SK-N-SH (cell line): ENCODE measurements at regions not wholly inside any gene's neighbourhood (a gene's known extent, or its start where the extent isn't known, plus 50 kb on each side); places are given as distances from the start of the nearest gene placed in this dataset.

Experiments used
- CTCF ChIA-PET: fragments of 300-600, 350-600 bp; formaldehyde crosslinking; extraction: SDS; loops from one replicate; lab custom pipeline; 2021; lab: Yijun Ruan, JAX
- POLR2A ChIA-PET: fragments of 350-600 bp; sonication (Branson Sonifier 250); formaldehyde crosslinking; extraction: SDS; loops from one replicate; lab custom pipeline; 2020; ENCODE audit warnings: antibody characterized with exemption, inconsistent platforms; lab: Yijun Ruan, JAX
- DNase-seq: peaks from one replicate; pipeline ENCODE4 v3.0.0; 2012
- H2AFZ ChIP-seq: fragments of 200-600 bp; sonication (generic); 2 replicates; pipeline ENCODE4 v1.8.1; 2016; ENCODE audit warnings: antibody characterized with exemption, mild to moderate bottlenecking, low read depth
- H3F3A ChIP-seq: fragments of 200-600 bp; sonication (generic); replicated peaks from 2 replicates; pipeline ENCODE3; 2016; ENCODE audit warnings: antibody characterized with exemption, mild to moderate bottlenecking; ENCODE audit not compliant: insufficient read depth
- H3K27ac ChIP-seq, 2 experiments: fragments of 200-500 bp in 1 of 2; fragments of 200-600 bp in 1 of 2; sonication (Bioruptor generic) in 1 of 2; sonication (generic), shearing (Covaris generic) in 1 of 2; 2 replicates each; pipeline versions ENCODE4 v1.5.1 to v1.6.1; 2014 to 2016; ENCODE audit warnings: low read depth in 2 of 2, inconsistent platforms in 1 of 2, low read length in 1 of 2, mild to moderate bottlenecking in 1 of 2, mixed read lengths in 1 of 2
- H3K27me3 ChIP-seq: fragments of 200-600 bp; sonication (generic), shearing (Covaris generic); 2 replicates; pipeline ENCODE4 v1.6.1; 2016; ENCODE audit warnings: mixed run types; ENCODE audit not compliant: insufficient read depth
- H3K36me3 ChIP-seq, 2 experiments: fragments of 200-500 bp in 1 of 2; fragments of 200-600 bp in 1 of 2; sonication (Bioruptor generic) in 1 of 2; sonication (generic) in 1 of 2; replicated peaks in 1 of 2; 2 replicates each; pipeline versions ENCODE3 to v1.5.1; 2014 to 2016; ENCODE audit warnings: low read length in 1 of 2, mild to moderate bottlenecking in 1 of 2; ENCODE audit not compliant: insufficient read depth in 2 of 2, control insufficient read depth in 1 of 2
- H3K4me1 ChIP-seq, 2 experiments: fragments of 200-500 bp in 1 of 2; fragments of 200-600 bp in 1 of 2; sonication (Bioruptor generic) in 1 of 2; sonication (generic), shearing (Covaris generic) in 1 of 2; 2 replicates each; pipeline versions ENCODE4 v1.5.1 to v1.6.1; 2014 to 2016; ENCODE audit warnings: low read depth in 1 of 2, low read length in 1 of 2, mixed run types in 1 of 2; ENCODE audit not compliant: insufficient read depth in 2 of 2, control insufficient read depth in 1 of 2
- H3K4me2 ChIP-seq: fragments of 200-600 bp; sonication (generic), shearing (Covaris generic); 2 replicates; pipeline ENCODE4 v1.6.1; 2017; ENCODE audit warnings: mixed run types
- H3K4me3 ChIP-seq, 2 experiments: fragments of 200-500 bp in 1 of 2; fragments of 200-600 bp in 1 of 2; sonication (Bioruptor generic) in 1 of 2; sonication (generic), shearing (Covaris generic) in 1 of 2; 2 replicates each; pipeline versions ENCODE4 v1.5.1 to v1.8.1; 2014 to 2016; ENCODE audit warnings: low read depth in 2 of 2, inconsistent platforms in 1 of 2, low read length in 1 of 2, mild to moderate bottlenecking in 1 of 2, mixed read lengths in 1 of 2, moderate library complexity in 1 of 2
- H3K79me2 ChIP-seq: fragments of 200-600 bp; sonication (generic); 2 replicates; pipeline ENCODE4 v1.8.1; 2017; ENCODE audit warnings: mild to moderate bottlenecking; ENCODE audit not compliant: insufficient read depth
- H3K9ac ChIP-seq: fragments of 200-600 bp; sonication (generic); 2 replicates; pipeline ENCODE4 v1.6.1; 2017; ENCODE audit warnings: mixed run types
- H3K9me2 ChIP-seq: fragments of 200-600 bp; sonication (generic); 2 replicates; pipeline ENCODE4 v1.6.1; 2017; ENCODE audit warnings: mixed run types
- H3K9me3 ChIP-seq: fragments of 200-600 bp; sonication (generic); 2 replicates; pipeline ENCODE4 v1.6.1; 2017; ENCODE audit warnings: mixed run types, mild to moderate bottlenecking, moderate library complexity
- H4K20me1 ChIP-seq: fragments of 200-600 bp; sonication (generic); 2 replicates; pipeline ENCODE4 v1.6.1; 2017; ENCODE audit warnings: mild to moderate bottlenecking, mixed run types; ENCODE audit not compliant: insufficient read depth
- CHD2 ChIP-seq: fragments of 150-350 bp; IDR thresholded peaks from 2 replicates; pipeline ENCODE4 v1.6.1; 2018; ENCODE audit warnings: low read length; ENCODE audit not compliant: partially characterized antibody
- ELF1 ChIP-seq: IDR thresholded peaks from 2 replicates; pipeline ENCODE4 v1.4.0; 2012
- EP300 ChIP-seq, 2 experiments: IDR thresholded peaks; 2 replicates each; pipeline versions ENCODE4 v1.4.0 to v1.6.1; 2012; ENCODE audit warnings: borderline replicate concordance in 1 of 2, low read depth in 1 of 2, low read length in 1 of 2
- EZH2phosphoT487 ChIP-seq: fragments of 200-600 bp; sonication (generic); IDR thresholded peaks from 2 replicates; pipeline ENCODE4 v1.6.1; 2017; ENCODE audit warnings: low read depth, mixed run types, mild to moderate bottlenecking, antibody characterized with exemption, moderate library complexity, borderline replicate concordance
- FOSL2 ChIP-seq: IDR thresholded peaks from 2 replicates; pipeline ENCODE4 v1.4.0; 2012; ENCODE audit warnings: low read depth, mild to moderate bottlenecking, moderate library complexity, borderline replicate concordance
- JUND ChIP-seq: IDR thresholded peaks from 2 replicates; pipeline ENCODE4 v1.4.0; 2012
- NFIC ChIP-seq: IDR thresholded peaks from 2 replicates; pipeline ENCODE4 v1.4.0; 2012; ENCODE audit warnings: borderline replicate concordance
- RXRA ChIP-seq: IDR thresholded peaks from 2 replicates; pipeline ENCODE4 v1.4.0; 2012; ENCODE audit warnings: low read depth, mild to moderate bottlenecking, borderline replicate concordance
- SIN3A ChIP-seq: IDR thresholded peaks from 2 replicates; pipeline ENCODE4 v1.6.1; 2012; ENCODE audit warnings: low read depth, mild to moderate bottlenecking, low read length, moderate library complexity, borderline replicate concordance
- TEAD4 ChIP-seq: IDR thresholded peaks from 2 replicates; pipeline ENCODE4 v1.4.0; 2012; ENCODE audit warnings: mild to moderate bottlenecking, borderline replicate concordance; ENCODE audit not compliant: insufficient read depth
- WGBS: methylation state at CpG from one replicate; pipeline ENCODE4 v1.1.6; 2017; ENCODE audit warnings: low lambda C conversion rate; 5-methylcytosine and 5-hydroxymethylcytosine counted together
- TF ChIP-seq, protein P1 (sequence below): IDR thresholded peaks from 2 replicates; pipeline ENCODE4 v1.4.0; 2012; ENCODE audit warnings: low read depth, borderline replicate concordance
- TF ChIP-seq, protein P2 (sequence below): IDR thresholded peaks from 2 replicates; pipeline ENCODE4 v1.6.1; 2012; ENCODE audit warnings: mild to moderate bottlenecking, low read depth, low read length, moderate library complexity
- TF ChIP-seq, protein P3 (sequence below): fragments of 150-350 bp; IDR thresholded peaks from 2 replicates; pipeline ENCODE4 v1.6.1; 2017; ENCODE audit warnings: antibody characterized with exemption, low read length, low read depth, borderline replicate concordance
- TF ChIP-seq, protein P4 (sequence below): fragments of 200-600 bp; sonication (generic); IDR thresholded peaks from 2 replicates; pipeline ENCODE4 v1.6.1; 2017; ENCODE audit warnings: antibody characterized with exemption, mild to moderate bottlenecking, moderate library complexity

DNA sequence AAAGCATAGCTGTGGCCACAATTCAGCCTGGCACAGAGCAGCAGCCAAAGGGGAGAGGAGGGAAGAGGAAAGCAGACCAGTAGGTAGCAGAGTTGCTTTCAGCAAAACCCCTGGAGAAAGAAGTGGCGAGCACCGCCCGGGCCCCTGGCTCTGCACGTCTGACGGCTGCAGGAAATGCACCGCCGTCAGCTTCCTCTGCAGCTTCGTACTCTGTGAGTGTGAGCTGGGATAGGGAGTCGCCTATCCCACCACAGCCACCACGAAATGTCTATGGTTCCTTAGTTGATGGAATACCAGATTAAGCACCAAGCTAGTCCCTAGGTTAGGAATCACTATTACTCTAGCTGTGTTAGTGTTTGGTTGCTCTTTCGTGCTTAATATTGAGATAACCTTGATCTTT lies 79.9 kb upstream of the NAA20 start:
- H3K27ac ChIP-seq: no peak overlapping the region
- H3K36me3 ChIP-seq: no peaks in the 10 kb centered on the region
- peaks cover 8% of the 10 kb centered on the region for H3F3A ChIP-seq
- no peak overlapping the region for H3K4me3 ChIP-seq
- no peaks in the 10 kb centered on the region for H3K9me2 ChIP-seq
- H2AFZ ChIP-seq: no peak overlapping the region
- WGBS: 91% methylated on average over 9 of the region's 11 CpGs
- DNase-seq: no peak
- TF ChIP-seq RXRA (no peak), TEAD4 (no peak), JUND (no peak), NFIC (no peak), CHD2 (no peak), EP300 (IDR thresholded peaks at IDR 0.05; ENCODE audit: borderline replicate concordance in 1 of 2, low read depth in 1 of 2, low read length in 1 of 2) (no peak), FOSL2 (no peak), SIN3A (no peak), ELF1 (no peak), EZH2phosphoT487 (no peak)
- TF ChIP-seq, protein P1, sequence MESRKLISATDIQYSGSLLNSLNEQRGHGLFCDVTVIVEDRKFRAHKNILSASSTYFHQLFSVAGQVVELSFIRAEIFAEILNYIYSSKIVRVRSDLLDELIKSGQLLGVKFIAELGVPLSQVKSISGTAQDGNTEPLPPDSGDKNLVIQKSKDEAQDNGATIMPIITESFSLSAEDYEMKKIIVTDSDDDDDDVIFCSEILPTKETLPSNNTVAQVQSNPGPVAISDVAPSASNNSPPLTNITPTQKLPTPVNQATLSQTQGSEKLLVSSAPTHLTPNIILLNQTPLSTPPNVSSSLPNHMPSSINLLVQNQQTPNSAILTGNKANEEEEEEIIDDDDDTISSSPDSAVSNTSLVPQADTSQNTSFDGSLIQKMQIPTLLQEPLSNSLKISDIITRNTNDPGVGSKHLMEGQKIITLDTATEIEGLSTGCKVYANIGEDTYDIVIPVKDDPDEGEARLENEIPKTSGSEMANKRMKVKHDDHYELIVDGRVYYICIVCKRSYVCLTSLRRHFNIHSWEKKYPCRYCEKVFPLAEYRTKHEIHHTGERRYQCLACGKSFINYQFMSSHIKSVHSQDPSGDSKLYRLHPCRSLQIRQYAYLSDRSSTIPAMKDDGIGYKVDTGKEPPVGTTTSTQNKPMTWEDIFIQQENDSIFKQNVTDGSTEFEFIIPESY: no peak
- TF ChIP-seq, protein P2, sequence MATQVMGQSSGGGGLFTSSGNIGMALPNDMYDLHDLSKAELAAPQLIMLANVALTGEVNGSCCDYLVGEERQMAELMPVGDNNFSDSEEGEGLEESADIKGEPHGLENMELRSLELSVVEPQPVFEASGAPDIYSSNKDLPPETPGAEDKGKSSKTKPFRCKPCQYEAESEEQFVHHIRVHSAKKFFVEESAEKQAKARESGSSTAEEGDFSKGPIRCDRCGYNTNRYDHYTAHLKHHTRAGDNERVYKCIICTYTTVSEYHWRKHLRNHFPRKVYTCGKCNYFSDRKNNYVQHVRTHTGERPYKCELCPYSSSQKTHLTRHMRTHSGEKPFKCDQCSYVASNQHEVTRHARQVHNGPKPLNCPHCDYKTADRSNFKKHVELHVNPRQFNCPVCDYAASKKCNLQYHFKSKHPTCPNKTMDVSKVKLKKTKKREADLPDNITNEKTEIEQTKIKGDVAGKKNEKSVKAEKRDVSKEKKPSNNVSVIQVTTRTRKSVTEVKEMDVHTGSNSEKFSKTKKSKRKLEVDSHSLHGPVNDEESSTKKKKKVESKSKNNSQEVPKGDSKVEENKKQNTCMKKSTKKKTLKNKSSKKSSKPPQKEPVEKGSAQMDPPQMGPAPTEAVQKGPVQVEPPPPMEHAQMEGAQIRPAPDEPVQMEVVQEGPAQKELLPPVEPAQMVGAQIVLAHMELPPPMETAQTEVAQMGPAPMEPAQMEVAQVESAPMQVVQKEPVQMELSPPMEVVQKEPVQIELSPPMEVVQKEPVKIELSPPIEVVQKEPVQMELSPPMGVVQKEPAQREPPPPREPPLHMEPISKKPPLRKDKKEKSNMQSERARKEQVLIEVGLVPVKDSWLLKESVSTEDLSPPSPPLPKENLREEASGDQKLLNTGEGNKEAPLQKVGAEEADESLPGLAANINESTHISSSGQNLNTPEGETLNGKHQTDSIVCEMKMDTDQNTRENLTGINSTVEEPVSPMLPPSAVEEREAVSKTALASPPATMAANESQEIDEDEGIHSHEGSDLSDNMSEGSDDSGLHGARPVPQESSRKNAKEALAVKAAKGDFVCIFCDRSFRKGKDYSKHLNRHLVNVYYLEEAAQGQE: no peak
- TF ChIP-seq, protein P3, sequence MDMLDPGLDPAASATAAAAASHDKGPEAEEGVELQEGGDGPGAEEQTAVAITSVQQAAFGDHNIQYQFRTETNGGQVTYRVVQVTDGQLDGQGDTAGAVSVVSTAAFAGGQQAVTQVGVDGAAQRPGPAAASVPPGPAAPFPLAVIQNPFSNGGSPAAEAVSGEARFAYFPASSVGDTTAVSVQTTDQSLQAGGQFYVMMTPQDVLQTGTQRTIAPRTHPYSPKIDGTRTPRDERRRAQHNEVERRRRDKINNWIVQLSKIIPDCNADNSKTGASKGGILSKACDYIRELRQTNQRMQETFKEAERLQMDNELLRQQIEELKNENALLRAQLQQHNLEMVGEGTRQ: no peak
- TF ChIP-seq, protein P4, sequence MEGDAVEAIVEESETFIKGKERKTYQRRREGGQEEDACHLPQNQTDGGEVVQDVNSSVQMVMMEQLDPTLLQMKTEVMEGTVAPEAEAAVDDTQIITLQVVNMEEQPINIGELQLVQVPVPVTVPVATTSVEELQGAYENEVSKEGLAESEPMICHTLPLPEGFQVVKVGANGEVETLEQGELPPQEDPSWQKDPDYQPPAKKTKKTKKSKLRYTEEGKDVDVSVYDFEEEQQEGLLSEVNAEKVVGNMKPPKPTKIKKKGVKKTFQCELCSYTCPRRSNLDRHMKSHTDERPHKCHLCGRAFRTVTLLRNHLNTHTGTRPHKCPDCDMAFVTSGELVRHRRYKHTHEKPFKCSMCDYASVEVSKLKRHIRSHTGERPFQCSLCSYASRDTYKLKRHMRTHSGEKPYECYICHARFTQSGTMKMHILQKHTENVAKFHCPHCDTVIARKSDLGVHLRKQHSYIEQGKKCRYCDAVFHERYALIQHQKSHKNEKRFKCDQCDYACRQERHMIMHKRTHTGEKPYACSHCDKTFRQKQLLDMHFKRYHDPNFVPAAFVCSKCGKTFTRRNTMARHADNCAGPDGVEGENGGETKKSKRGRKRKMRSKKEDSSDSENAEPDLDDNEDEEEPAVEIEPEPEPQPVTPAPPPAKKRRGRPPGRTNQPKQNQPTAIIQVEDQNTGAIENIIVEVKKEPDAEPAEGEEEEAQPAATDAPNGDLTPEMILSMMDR: no peak
- H3K79me2 ChIP-seq: no peaks in the 10 kb centered on the region; the same call in 1 of the 2 replicates
- H3K27me3 ChIP-seq: no peaks in the 10 kb centered on the region
- CTCF ChIA-PET: interaction anchor here (1.2 kb wide), 1 partner anchor 32 kb away, joined by 3 read pairs; no protein-coding TSS in a partner anchor
- no peak overlapping the region for H3K9ac ChIP-seq
- no peaks in the 10 kb centered on the region for H3K9me3 ChIP-seq
- H4K20me1 ChIP-seq: no peaks in the 10 kb centered on the region
- peaks cover 5 to 6% of the 10 kb centered on the region in 2 experiments; a peak in 2 of 4 replicates for H3K4me1 ChIP-seq
- POLR2A ChIA-PET: no interaction called here
- H3K4me2 ChIP-seq: no peak overlapping the region
